Dermis microvascular lymphatic vessel endothelial cell (primary cell): ENCODE measurements at regions not wholly inside any gene's neighbourhood (a gene's known extent, or its start where the extent isn't known, plus 50 kb on each side); places are given as distances from the start of the nearest gene placed in this dataset.
"Not testable (repeated sequence)": the region's sequence is repeated elsewhere in the genome, so short reads cannot be mapped to it uniquely, and the experiment has no call there.

Experiments
- DNase-seq, 2 donors: peaks; one replicate each; pipeline versions ENCODE4 v3.0.0 to v3.0.0-alpha.2; 2010; ENCODE audit warnings: low read depth in 2 of 2

GRCh38 chr7:106563466-106564150, 97.3 kb downstream of the CCDC71L start:
- no peak for DNase-seq

- no peak for DNase-seq
Measured at GRCh38 chr7:106562711-106563366, 98.1 kb downstream of the CCDC71L start.

GRCh38 chr7:106561666-106562411, 99.1 kb downstream of the CCDC71L start:
- no peak for DNase-seq

- DNase-seq: no peak
Measured at GRCh38 chr7:106561151-106561550, 99.8 kb downstream of the CCDC71L start.

- DNase-seq: no peak
Measured at GRCh38 chr7:106560482-106560881, 100.5 kb downstream of the CCDC71L start.

GRCh38 chr7:106556244-106556643, 104.7 kb downstream of the CCDC71L start:
- DNase-seq: not testable (repeated sequence)

GRCh38 chr7:106554623-106555022, 106.3 kb downstream of the CCDC71L start:
- not testable (repeated sequence) for DNase-seq

- DNase-seq: no peak
Measured at GRCh38 chr7:106553446-106553836, 107.5 kb downstream of the CCDC71L start.

- DNase-seq: no peak
Measured at GRCh38 chr7:106552645-106553445, 108.1 kb downstream of the CCDC71L start.

GRCh38 chr7:106551936-106552335, 109.0 kb downstream of the CCDC71L start:
- DNase-seq: no peak

GRCh38 chr7:106548491-106548890, 112.5 kb downstream of the CCDC71L start:
- DNase-seq: no peak

GRCh38 chr7:106545275-106545674, 115.7 kb downstream of the CCDC71L start:
- DNase-seq: no peak

- no peak for DNase-seq
Measured at GRCh38 chr7:106543221-106543757, 117.7 kb downstream of the CCDC71L start.

GRCh38 chr7:106542550-106543220, 118.3 kb downstream of the CCDC71L start:
- DNase-seq: peak; percentile 97

- DNase-seq: peak; percentile 99
Measured at GRCh38 chr7:106538638-106539037, 122.3 kb downstream of the CCDC71L start.

GRCh38 chr7:106537119-106537518, 123.8 kb downstream of the CCDC71L start:
- DNase-seq: peak in 1 of 2 donors; percentile 58

GRCh38 chr7:106536079-106536478, 124.9 kb downstream of the CCDC71L start:
- no peak for DNase-seq

- no peak for DNase-seq
Measured at GRCh38 chr7:106535234-106535932, 125.6 kb downstream of the CCDC71L start.

- no peak for DNase-seq
Measured at GRCh38 chr7:106534271-106534846, 126.6 kb downstream of the CCDC71L start.

GRCh38 chr7:106530183-106530582, 130.8 kb downstream of the CCDC71L start:
- DNase-seq: not testable (repeated sequence)
